ENCODE measurements at regions not wholly inside any gene's neighbourhood (a gene's known extent, or its start where the extent isn't known, plus 50 kb on each side); places are given as distances from the start of the nearest gene placed in this dataset.

GRCh38 chr1:68378296-68379084, 71.3 kb downstream of the RPE65 start:
- POLR2A ChIA-PET, result no interaction called here
- no peak for TF ChIP-seq FOXM1 (IDR thresholded peaks at IDR 0.05; ENCODE audit: borderline replicate concordance)
- TF ChIP-seq BHLHE40 (IDR thresholded peaks at IDR 0.05; ENCODE audit: borderline replicate concordance), result no peak
- no peak for TF ChIP-seq CTBP1 (IDR thresholded peaks at IDR 0.05; ENCODE audit: borderline replicate concordance)
- no peak for TF ChIP-seq SUZ12 (IDR thresholded peaks at IDR 0.05)
- no peak for TF ChIP-seq TARDBP (IDR thresholded peaks at IDR 0.05)
- no peak for TF ChIP-seq HDGF (IDR thresholded peaks at IDR 0.05; ENCODE audit: borderline replicate concordance)
- TF ChIP-seq SP1 (IDR thresholded peaks at IDR 0.05), result no peak
- no peak for TF ChIP-seq ELF4 (IDR thresholded peaks at IDR 0.05)
- TF ChIP-seq ARNT (IDR thresholded peaks at IDR 0.05), result no peak
- no peak for TF ChIP-seq ZNF384 (IDR thresholded peaks at IDR 0.05)
- no peak for TF ChIP-seq FOXA1 (IDR thresholded peaks at IDR 0.05)
- TF ChIP-seq NFRKB (IDR thresholded peaks at IDR 0.05), result no peak
- TF ChIP-seq LEF1 (IDR thresholded peaks at IDR 0.05; ENCODE audit: borderline replicate concordance), result no peak
- no peak for TF ChIP-seq PKNOX1 (IDR thresholded peaks at IDR 0.05)
- no peak for TF ChIP-seq FOXK2 (IDR thresholded peaks at IDR 0.05)
- no peak for TF ChIP-seq L3MBTL2 (conservative IDR thresholded peaks at IDR 0.05)
- CTCF ChIA-PET, result interaction anchor here (0.7 kb wide), 1 partner anchor 528 kb away, joined by 3 read pairs; no protein-coding TSS in a partner anchor
- no peak for DNase-seq (ENCODE audit: extremely low spot score)

- ChIA-PET POLR2A (no interaction called here), CTCF (interaction anchor here (1.5 kb wide), 1 partner anchor 260 kb away, joined by 4 read pairs; no protein-coding TSS in a partner anchor)
- no peak for DNase-seq (ENCODE audit: extremely low spot score)
- no peak for TF ChIP-seq ARNT (IDR thresholded peaks at IDR 0.05)
- TF ChIP-seq CTBP1 (IDR thresholded peaks at IDR 0.05; ENCODE audit: borderline replicate concordance), result no peak
- TF ChIP-seq HDGF (IDR thresholded peaks at IDR 0.05; ENCODE audit: borderline replicate concordance), result no peak
- TF ChIP-seq BHLHE40 (IDR thresholded peaks at IDR 0.05; ENCODE audit: borderline replicate concordance), result no peak
- no peak for TF ChIP-seq L3MBTL2 (conservative IDR thresholded peaks at IDR 0.05)
- TF ChIP-seq FOXA1 (IDR thresholded peaks at IDR 0.05), result no peak
- TF ChIP-seq LEF1 (IDR thresholded peaks at IDR 0.05; ENCODE audit: borderline replicate concordance), result no peak
- no peak for TF ChIP-seq PKNOX1 (IDR thresholded peaks at IDR 0.05)
- TF ChIP-seq ZNF384 (IDR thresholded peaks at IDR 0.05), result no peak
- no peak for TF ChIP-seq ELF4 (IDR thresholded peaks at IDR 0.05)
- no peak for TF ChIP-seq FOXM1 (IDR thresholded peaks at IDR 0.05; ENCODE audit: borderline replicate concordance)
- no peak for TF ChIP-seq TARDBP (IDR thresholded peaks at IDR 0.05)
- no peak for TF ChIP-seq FOXK2 (IDR thresholded peaks at IDR 0.05)
Measured at GRCh38 chr1:68377098-68377497, 72.7 kb downstream of the RPE65 start.

- POLR2A ChIA-PET, result no interaction called here
- CTCF ChIA-PET, result interaction anchor here (0.9 to 1.5 kb wide), 2 partner anchors 259 to 260 kb away, joined by 3 to 4 read pairs; no protein-coding TSS in a partner anchor
- no peak for TF ChIP-seq TARDBP (IDR thresholded peaks at IDR 0.05)
- TF ChIP-seq ELF4 (IDR thresholded peaks at IDR 0.05), result no peak
- no peak for TF ChIP-seq ARNT (IDR thresholded peaks at IDR 0.05)
- TF ChIP-seq L3MBTL2 (conservative IDR thresholded peaks at IDR 0.05), result no peak
- TF ChIP-seq FOXA1 (IDR thresholded peaks at IDR 0.05), result no peak
- no peak for TF ChIP-seq FOXM1 (IDR thresholded peaks at IDR 0.05; ENCODE audit: borderline replicate concordance)
- TF ChIP-seq SP1 (IDR thresholded peaks at IDR 0.05), result no peak
- DNase-seq (ENCODE audit: extremely low spot score), result no peak
Measured at GRCh38 chr1:68376441-68376840, 73.3 kb downstream of the RPE65 start.

GRCh38 chr1:68375919-68376318, 73.8 kb downstream of the RPE65 start:
- ChIA-PET POLR2A (no interaction called here), CTCF (interaction anchor here (0.9 to 1.5 kb wide), 3 partner anchors 30 to 260 kb away, joined by 3 to 4 read pairs (median 4); no protein-coding TSS in a partner anchor)
- no peak for TF ChIP-seq FOXK2 (IDR thresholded peaks at IDR 0.05)
- no peak for TF ChIP-seq PKNOX1 (IDR thresholded peaks at IDR 0.05)
- no peak for TF ChIP-seq L3MBTL2 (conservative IDR thresholded peaks at IDR 0.05)
- no peak for TF ChIP-seq LEF1 (IDR thresholded peaks at IDR 0.05; ENCODE audit: borderline replicate concordance)
- TF ChIP-seq TARDBP (IDR thresholded peaks at IDR 0.05), result no peak
- no peak for TF ChIP-seq SP1 (IDR thresholded peaks at IDR 0.05)
- no peak for TF ChIP-seq ELF4 (IDR thresholded peaks at IDR 0.05)
- TF ChIP-seq NFRKB (IDR thresholded peaks at IDR 0.05), result no peak
- no peak for TF ChIP-seq BHLHE40 (IDR thresholded peaks at IDR 0.05; ENCODE audit: borderline replicate concordance)
- TF ChIP-seq FOXA1 (IDR thresholded peaks at IDR 0.05), result no peak
- TF ChIP-seq FOXM1 (IDR thresholded peaks at IDR 0.05; ENCODE audit: borderline replicate concordance), result no peak
- TF ChIP-seq SUZ12 (IDR thresholded peaks at IDR 0.05), result no peak
- TF ChIP-seq ZNF384 (IDR thresholded peaks at IDR 0.05), result no peak
- TF ChIP-seq ARNT (IDR thresholded peaks at IDR 0.05), result no peak
- no peak for TF ChIP-seq HDGF (IDR thresholded peaks at IDR 0.05; ENCODE audit: borderline replicate concordance)
- no peak for TF ChIP-seq CTBP1 (IDR thresholded peaks at IDR 0.05; ENCODE audit: borderline replicate concordance)
- DNase-seq (ENCODE audit: extremely low spot score), result no peak

GRCh38 chr1:68373173-68373572, 76.6 kb downstream of the RPE65 start:
- CTCF ChIA-PET, result no interaction called here
- DNase-seq (ENCODE audit: extremely low spot score), result no peak
- POLR2A ChIA-PET, result interaction anchor here (0.8 kb wide), 1 partner anchor 15 kb away, joined by 3 read pairs; no protein-coding TSS in a partner anchor
- TF ChIP-seq FOXA1 (IDR thresholded peaks at IDR 0.05) (no peak), TARDBP (IDR thresholded peaks at IDR 0.05) (no peak), FOXK2 (IDR thresholded peaks at IDR 0.05) (no peak), FOXM1 (IDR thresholded peaks at IDR 0.05; ENCODE audit: borderline replicate concordance) (no peak), HDGF (IDR thresholded peaks at IDR 0.05; ENCODE audit: borderline replicate concordance) (no peak), BHLHE40 (IDR thresholded peaks at IDR 0.05; ENCODE audit: borderline replicate concordance) (no peak), NFRKB (IDR thresholded peaks at IDR 0.05) (no peak), ELF4 (IDR thresholded peaks at IDR 0.05) (no peak), ZNF384 (IDR thresholded peaks at IDR 0.05) (no peak), CTBP1 (IDR thresholded peaks at IDR 0.05; ENCODE audit: borderline replicate concordance) (no peak)
